ENCODE measurements at regions not wholly inside any gene's neighbourhood (a gene's known extent, or its start where the extent isn't known, plus 50 kb on each side); places are given as distances from the start of the nearest gene placed in this dataset.

- Histone ChIP-seq H3K4me3 (no peak overlapping the region), H3K27ac (no peak overlapping the region), H3K4me1 (ENCODE audit: control insufficient read depth in 1 of 2, low read depth in 2 of 2) (no peaks in the 10 kb centered on the region), H3K27me3 (replicated peaks; ENCODE audit: insufficient read depth) (no peaks in the 10 kb centered on the region), H3K36me3 (no peaks in the 10 kb centered on the region), H3K9me3 (peaks cover 6% of the 10 kb centered on the region)
- DNase-seq (ENCODE audit: low spot score) (no peak), ATAC-seq (ENCODE audit: insufficient number of reproducible peaks, low FRiP score, low read depth) (no peak)
- TF ChIP-seq, protein P1, sequence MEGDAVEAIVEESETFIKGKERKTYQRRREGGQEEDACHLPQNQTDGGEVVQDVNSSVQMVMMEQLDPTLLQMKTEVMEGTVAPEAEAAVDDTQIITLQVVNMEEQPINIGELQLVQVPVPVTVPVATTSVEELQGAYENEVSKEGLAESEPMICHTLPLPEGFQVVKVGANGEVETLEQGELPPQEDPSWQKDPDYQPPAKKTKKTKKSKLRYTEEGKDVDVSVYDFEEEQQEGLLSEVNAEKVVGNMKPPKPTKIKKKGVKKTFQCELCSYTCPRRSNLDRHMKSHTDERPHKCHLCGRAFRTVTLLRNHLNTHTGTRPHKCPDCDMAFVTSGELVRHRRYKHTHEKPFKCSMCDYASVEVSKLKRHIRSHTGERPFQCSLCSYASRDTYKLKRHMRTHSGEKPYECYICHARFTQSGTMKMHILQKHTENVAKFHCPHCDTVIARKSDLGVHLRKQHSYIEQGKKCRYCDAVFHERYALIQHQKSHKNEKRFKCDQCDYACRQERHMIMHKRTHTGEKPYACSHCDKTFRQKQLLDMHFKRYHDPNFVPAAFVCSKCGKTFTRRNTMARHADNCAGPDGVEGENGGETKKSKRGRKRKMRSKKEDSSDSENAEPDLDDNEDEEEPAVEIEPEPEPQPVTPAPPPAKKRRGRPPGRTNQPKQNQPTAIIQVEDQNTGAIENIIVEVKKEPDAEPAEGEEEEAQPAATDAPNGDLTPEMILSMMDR (IDR thresholded peaks at IDR 0.05) = no peak
Measured at GRCh38 chr16:86376837-86377236, 133.5 kb upstream of the FOXF1 start.

DNA sequence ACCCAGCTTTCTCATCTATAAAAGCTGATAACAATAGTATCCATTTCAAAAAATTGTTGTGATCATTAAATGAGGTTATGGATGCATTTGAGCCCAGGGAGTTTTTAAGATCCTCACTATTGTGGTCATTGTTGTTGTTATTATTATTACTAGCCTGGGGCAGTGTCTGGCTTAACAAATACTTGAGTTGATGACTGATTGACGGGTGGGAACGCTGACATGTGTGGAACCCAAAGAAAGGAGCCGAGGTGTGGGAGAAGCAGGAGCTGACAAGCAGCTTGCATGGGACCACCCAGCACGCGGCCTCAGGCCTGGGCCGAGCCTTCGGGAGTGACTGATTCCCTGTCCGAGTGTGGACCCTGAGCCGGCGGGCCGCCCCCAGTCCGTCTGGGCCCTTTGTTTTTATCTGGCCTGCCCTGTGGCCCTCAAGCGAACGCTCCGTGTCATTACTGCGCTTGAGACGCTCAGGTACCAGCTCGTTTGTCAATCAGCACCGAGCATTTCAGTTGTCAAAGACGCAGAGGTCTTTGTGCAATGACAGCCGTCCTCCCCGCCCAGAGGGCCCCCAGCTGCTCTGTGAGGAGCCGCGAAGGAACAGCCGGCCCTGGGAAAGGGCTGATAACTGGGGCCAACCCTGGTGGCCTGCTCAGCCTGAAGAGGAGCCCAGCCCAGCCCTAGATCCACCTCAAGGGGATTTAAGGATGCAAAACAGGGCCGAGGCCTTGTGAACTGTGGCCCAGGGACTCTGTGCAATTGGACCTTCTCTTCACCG lies 132.9 kb upstream of the FOXF1 start:
- Histone ChIP-seq H3K36me3 (no peaks in the 10 kb centered on the region), H3K27ac (no peak overlapping the region), H3K4me1 (ENCODE audit: control insufficient read depth in 1 of 2, low read depth in 2 of 2) (no peaks in the 10 kb centered on the region), H3K9me3 (peaks cover 6% of the 10 kb centered on the region), H3K27me3 (replicated peaks; ENCODE audit: insufficient read depth) (no peaks in the 10 kb centered on the region), H3K4me3 (no peak overlapping the region)
- ATAC-seq (ENCODE audit: insufficient number of reproducible peaks, low FRiP score, low read depth) (no peak), DNase-seq (ENCODE audit: low spot score) (no peak)
- TF ChIP-seq, protein P1 (IDR thresholded peaks at IDR 0.05) = no peak

- H3K36me3 ChIP-seq = no peaks in the 10 kb centered on the region
- no peak for DNase-seq (ENCODE audit: low spot score)
Measured at GRCh38 chr16:86378128-86378527, 132.2 kb upstream of the FOXF1 start.

DNA sequence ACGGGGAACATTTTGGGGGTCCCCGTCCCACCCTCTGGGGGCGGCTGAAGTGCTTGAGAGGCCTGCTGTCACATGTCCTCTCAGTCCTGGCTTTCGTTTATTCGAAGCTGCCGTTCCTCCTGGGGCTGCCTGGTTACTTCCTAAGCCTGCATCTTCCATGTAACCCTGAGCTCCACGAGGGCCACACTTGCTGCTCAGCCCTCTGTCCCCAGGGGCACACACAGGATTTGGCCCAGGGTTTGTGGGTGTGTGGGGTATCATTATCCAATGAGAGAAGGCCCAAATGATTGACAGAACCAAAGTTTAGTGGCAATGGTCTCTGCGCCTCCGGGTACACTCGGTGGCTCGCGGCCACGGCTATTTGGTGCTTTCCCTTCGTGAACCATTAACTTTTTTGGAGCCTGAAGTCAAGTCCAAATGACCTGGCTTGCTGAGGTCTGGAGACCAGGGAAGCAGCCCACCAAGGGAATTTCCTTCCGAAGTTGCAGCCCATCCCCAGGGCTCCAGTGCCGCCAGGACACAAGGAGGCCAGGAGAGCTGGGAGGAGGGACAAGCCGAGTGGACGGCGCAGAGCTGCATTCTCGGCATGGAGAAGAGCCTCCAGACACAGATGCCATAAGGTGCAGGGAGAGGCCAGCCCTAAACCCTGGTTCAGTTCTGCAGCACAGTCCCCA lies 131.4 kb upstream of the FOXF1 start:
- Histone ChIP-seq H3K27ac (no peak overlapping the region), H3K4me1 (ENCODE audit: control insufficient read depth in 1 of 2, low read depth in 2 of 2) (no peaks in the 10 kb centered on the region), H3K9me3 (peaks cover 6% of the 10 kb centered on the region), H3K36me3 (no peaks in the 10 kb centered on the region), H3K4me3 (no peak overlapping the region), H3K27me3 (replicated peaks; ENCODE audit: insufficient read depth) (no peaks in the 10 kb centered on the region)
- DNase-seq (ENCODE audit: low spot score) (no peak), ATAC-seq (ENCODE audit: insufficient number of reproducible peaks, low FRiP score, low read depth) (no peak)
- TF ChIP-seq, protein P1 (IDR thresholded peaks at IDR 0.05) = no peak

More at GRCh38 chr16:86378128-86378527, 132.2 kb upstream of the FOXF1 start:
- H3K27ac ChIP-seq = no peak overlapping the region
- TF ChIP-seq, protein P1 (IDR thresholded peaks at IDR 0.05) = no peak
- peaks cover 6% of the 10 kb centered on the region for H3K9me3 ChIP-seq
- no peaks in the 10 kb centered on the region for H3K4me1 ChIP-seq (ENCODE audit: control insufficient read depth in 1 of 2, low read depth in 2 of 2)
- no peak for ATAC-seq (ENCODE audit: insufficient number of reproducible peaks, low FRiP score, low read depth)
- no peak overlapping the region for H3K4me3 ChIP-seq
- H3K27me3 ChIP-seq (replicated peaks; ENCODE audit: insufficient read depth) = no peaks in the 10 kb centered on the region

GRCh38 chr16:86379505-86379846 lies 130.9 kb upstream of the FOXF1 start:
- DNase-seq (ENCODE audit: low spot score) = no peak
- Histone ChIP-seq H3K36me3 (no peaks in the 10 kb centered on the region), H3K4me1 (ENCODE audit: control insufficient read depth in 1 of 2, low read depth in 2 of 2) (no peaks in the 10 kb centered on the region), H3K27me3 (replicated peaks; ENCODE audit: insufficient read depth) (no peaks in the 10 kb centered on the region), H3K27ac (no peak overlapping the region), H3K4me3 (no peak overlapping the region), H3K9me3 (peaks cover 3% of the 10 kb centered on the region)
- no peak for ATAC-seq (ENCODE audit: insufficient number of reproducible peaks, low FRiP score, low read depth)
- TF ChIP-seq, protein P1 (IDR thresholded peaks at IDR 0.05) = no peak
